MM.1S (cell line): ENCODE measurements at regions not wholly inside any gene's neighbourhood (a gene's known extent, or its start where the extent isn't known, plus 50 kb on each side); places are given as distances from the start of the nearest gene placed in this dataset.
"Not testable (repeated sequence)": the region's sequence is repeated elsewhere in the genome, so short reads cannot be mapped to it uniquely, and the experiment has no call there.

ENCODE experiments used
- DNase-seq: peaks from one replicate; pipeline ENCODE4 v3.0.0-alpha.2; 2015
- H2AFZ ChIP-seq: fragments of 300-600 bp; sonication (generic); 2 replicates; pipeline ENCODE4 v1.6.0; 2016; ENCODE audit warnings: antibody characterized with exemption, low read length
- H3F3A ChIP-seq: fragments of 300-600 bp; sonication (generic); 2 replicates; pipeline ENCODE4 v1.6.1; 2016; ENCODE audit warnings: mild to moderate bottlenecking, antibody characterized with exemption, low read length, moderate library complexity, mixed read lengths; ENCODE audit not compliant: insufficient read depth
- H3K27ac ChIP-seq: fragments of 300-600 bp; sonication (generic); 2 replicates; pipeline ENCODE4 v1.5.1; 2016; ENCODE audit warnings: mild to moderate bottlenecking, low read length
- H3K27me3 ChIP-seq: fragments of 300-600 bp; sonication (generic); replicated peaks from 2 replicates; pipeline ENCODE4 v1.6.0; 2016; ENCODE audit warnings: low read length; ENCODE audit not compliant: insufficient read depth
- H3K36me3 ChIP-seq: fragments of 300-600 bp; sonication (generic); replicated peaks from 2 replicates; pipeline ENCODE4 v1.6.1; 2016; ENCODE audit warnings: mild to moderate bottlenecking, low read length, mixed read lengths; ENCODE audit not compliant: insufficient read depth
- H3K4me1 ChIP-seq: fragments of 300-600 bp; sonication (generic); 2 replicates; pipeline ENCODE4 v1.6.1; 2016; ENCODE audit warnings: low read length, mixed read lengths
- H3K4me2 ChIP-seq: fragments of 300-600 bp; sonication (generic); 2 replicates; pipeline ENCODE4 v1.6.0; 2016; ENCODE audit warnings: low read depth, low read length
- H3K4me3 ChIP-seq: fragments of 300-600 bp; sonication (generic); 2 replicates; pipeline ENCODE4 v1.5.1; 2016; ENCODE audit warnings: low read length, mixed read lengths
- H3K79me2 ChIP-seq: fragments of 300-600 bp; sonication (generic); 2 replicates; pipeline ENCODE4 v1.6.1; 2016; ENCODE audit warnings: mixed run types, low read length, mixed read lengths
- H3K9ac ChIP-seq: fragments of 300-600 bp; sonication (generic); 2 replicates; pipeline ENCODE4 v1.6.1; 2016; ENCODE audit warnings: low read length, mixed read lengths
- H3K9me2 ChIP-seq: fragments of 300-600 bp; sonication (generic); replicated peaks from 2 replicates; pipeline ENCODE4 v1.6.1; 2016; ENCODE audit warnings: mild to moderate bottlenecking, low read length, mixed read lengths; ENCODE audit not compliant: insufficient read depth
- H3K9me3 ChIP-seq: fragments of 300-600 bp; sonication (generic); replicated peaks from 2 replicates; pipeline ENCODE4 v1.6.1; 2016; ENCODE audit warnings: mild to moderate bottlenecking, low read length, mixed read lengths; ENCODE audit not compliant: insufficient read depth
- H4K20me1 ChIP-seq: fragments of 300-600 bp; sonication (generic); 2 replicates; pipeline ENCODE4 v1.6.1; 2016; ENCODE audit warnings: mild to moderate bottlenecking, low read length, moderate library complexity, mixed read lengths; ENCODE audit not compliant: insufficient read depth
- EZH2 ChIP-seq: fragments of 300-600 bp; sonication (generic); optimal IDR thresholded peaks from 2 replicates; pipeline ENCODE3; 2017; ENCODE audit warnings: low read depth, mild to moderate bottlenecking, antibody characterized with exemption, low read length, mixed read lengths
- EZH2phosphoT487 ChIP-seq: fragments of 300-600 bp; sonication (generic); IDR thresholded peaks from 2 replicates; pipeline ENCODE4 v1.6.1; 2018; ENCODE audit warnings: antibody characterized with exemption, low read length
- TF ChIP-seq, protein P1 (sequence below): fragments of 300-600 bp; sonication (generic); IDR thresholded peaks from 2 replicates; pipeline ENCODE4 v1.5.1; 2016; ENCODE audit warnings: antibody characterized with exemption, low read length, mixed read lengths

DNA sequence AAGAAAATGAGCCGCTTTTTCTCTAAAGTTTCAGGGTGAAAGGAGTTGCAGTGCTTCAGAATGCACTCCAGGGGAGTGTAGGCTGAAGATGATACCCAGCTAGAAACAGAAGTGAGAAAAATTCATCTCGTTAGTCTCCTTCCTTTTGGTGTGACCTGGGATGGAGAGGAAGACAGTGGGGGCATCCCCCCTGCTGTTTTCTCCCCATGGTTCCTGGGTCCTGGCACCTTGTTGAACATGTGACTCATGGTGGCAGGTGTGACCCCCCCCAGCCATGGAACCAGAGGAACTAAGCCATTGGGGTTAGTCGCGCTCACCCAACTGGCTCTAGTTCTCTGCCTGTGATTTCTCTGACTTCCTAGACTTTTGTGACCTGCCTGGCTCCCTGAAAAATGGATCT is 424.6 kb downstream of the CSNK1G3 start:
- Histone ChIP-seq H3K4me1 (no peaks in the 10 kb centered on the region), H3K36me3 (no peaks in the 10 kb centered on the region), H3K4me2 (no peak overlapping the region), H3K4me3 (no peak overlapping the region), H4K20me1 (no peaks in the 10 kb centered on the region), H3K79me2 (no peaks in the 10 kb centered on the region), H3K9me2 (no peaks in the 10 kb centered on the region), H3K27me3 (0 out of 2 replicates have a peak, but pooled peaks cover 4% of the 10 kb centered on the region), H3K27ac (no peak overlapping the region), H3F3A (no peaks in the 10 kb centered on the region), H3K9me3 (no peaks in the 10 kb centered on the region), H2AFZ (no peak overlapping the region), H3K9ac (no peak overlapping the region)
- no peak for DNase-seq
- TF ChIP-seq, protein P1, sequence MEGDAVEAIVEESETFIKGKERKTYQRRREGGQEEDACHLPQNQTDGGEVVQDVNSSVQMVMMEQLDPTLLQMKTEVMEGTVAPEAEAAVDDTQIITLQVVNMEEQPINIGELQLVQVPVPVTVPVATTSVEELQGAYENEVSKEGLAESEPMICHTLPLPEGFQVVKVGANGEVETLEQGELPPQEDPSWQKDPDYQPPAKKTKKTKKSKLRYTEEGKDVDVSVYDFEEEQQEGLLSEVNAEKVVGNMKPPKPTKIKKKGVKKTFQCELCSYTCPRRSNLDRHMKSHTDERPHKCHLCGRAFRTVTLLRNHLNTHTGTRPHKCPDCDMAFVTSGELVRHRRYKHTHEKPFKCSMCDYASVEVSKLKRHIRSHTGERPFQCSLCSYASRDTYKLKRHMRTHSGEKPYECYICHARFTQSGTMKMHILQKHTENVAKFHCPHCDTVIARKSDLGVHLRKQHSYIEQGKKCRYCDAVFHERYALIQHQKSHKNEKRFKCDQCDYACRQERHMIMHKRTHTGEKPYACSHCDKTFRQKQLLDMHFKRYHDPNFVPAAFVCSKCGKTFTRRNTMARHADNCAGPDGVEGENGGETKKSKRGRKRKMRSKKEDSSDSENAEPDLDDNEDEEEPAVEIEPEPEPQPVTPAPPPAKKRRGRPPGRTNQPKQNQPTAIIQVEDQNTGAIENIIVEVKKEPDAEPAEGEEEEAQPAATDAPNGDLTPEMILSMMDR = no peak
- TF ChIP-seq EZH2phosphoT487 = no peak

DNA sequence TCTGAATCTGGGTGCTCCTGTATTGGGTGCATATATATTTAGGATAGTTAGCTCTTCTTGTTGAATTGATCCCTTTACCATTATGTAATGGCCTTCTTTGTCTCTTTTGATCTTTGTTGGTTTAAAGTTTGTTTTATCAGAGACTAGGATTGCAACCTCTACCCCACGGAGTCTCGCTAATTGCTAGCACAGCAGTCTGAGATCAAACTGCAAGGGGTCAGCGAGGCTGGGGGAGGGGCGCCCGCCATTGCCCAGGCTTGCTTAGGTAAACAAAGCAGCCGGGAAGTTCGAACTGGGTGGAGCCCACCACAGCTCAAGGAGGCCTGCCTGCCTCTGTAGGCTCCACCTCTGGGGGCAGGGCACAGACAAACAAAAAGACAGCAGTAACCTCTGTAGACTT is 421.8 kb downstream of the CSNK1G3 start:
- not testable (repeated sequence) for H3K27ac ChIP-seq, H3K79me2 ChIP-seq, H3K36me3 ChIP-seq, H3K4me3 ChIP-seq, H3K9me2 ChIP-seq, H4K20me1 ChIP-seq, H3K9ac ChIP-seq, H3K27me3 ChIP-seq, H3K9me3 ChIP-seq, H2AFZ ChIP-seq, DNase-seq, H3F3A ChIP-seq, H3K4me1 ChIP-seq, H3K4me2 ChIP-seq

- Histone ChIP-seq H4K20me1 (no peaks in the 10 kb centered on the region), H3K79me2 (no peaks in the 10 kb centered on the region)
- DNase-seq = peak; percentile 66
Measured at GRCh38 chr5:123929055-123929474, 417.1 kb downstream of the CSNK1G3 start.

GRCh38 chr5:123928401-123928800 is 416.4 kb downstream of the CSNK1G3 start:
- Histone ChIP-seq H2AFZ (no peak overlapping the region), H3K9me2 (no peaks in the 10 kb centered on the region), H3F3A (0 out of 2 replicates have a peak, but pooled peaks cover 13% of the 10 kb centered on the region), H3K4me3 (no peak overlapping the region), H3K9me3 (no peaks in the 10 kb centered on the region), H4K20me1 (no peaks in the 10 kb centered on the region), H3K4me1 (peaks cover 15% of the 10 kb centered on the region), H3K36me3 (no peaks in the 10 kb centered on the region), H3K27me3 (no peaks in the 10 kb centered on the region), H3K9ac (no peak overlapping the region), H3K27ac (peak overlapping the region; percentile 38; the same call in 1 of the 2 replicates), H3K4me2 (peak overlapping the region; percentile 41; the same call in 1 of the 2 replicates), H3K79me2 (no peaks in the 10 kb centered on the region)
- TF ChIP-seq EZH2 (no peak), EZH2phosphoT487 (no peak)
- TF ChIP-seq, protein P1 = no peak
- DNase-seq = no peak

More at GRCh38 chr5:123929055-123929474, 417.1 kb downstream of the CSNK1G3 start:
- Histone ChIP-seq H3K4me1 (peaks cover 15% of the 10 kb centered on the region), H3K27me3 (no peaks in the 10 kb centered on the region), H3K27ac (peak overlapping the region; percentile 38; the same call in 1 of the 2 replicates), H3K36me3 (no peaks in the 10 kb centered on the region), H3K4me2 (peak overlapping the region; percentile 41; the same call in 1 of the 2 replicates), H3K4me3 (no peak overlapping the region), H2AFZ (no peak overlapping the region), H3K9me2 (no peaks in the 10 kb centered on the region), H3K9me3 (no peaks in the 10 kb centered on the region), H3F3A (0 out of 2 replicates have a peak, but pooled peaks cover 13% of the 10 kb centered on the region), H3K9ac (no peak overlapping the region)
- TF ChIP-seq EZH2 (no peak), EZH2phosphoT487 (no peak)
- TF ChIP-seq, protein P1 = no peak
